ENCODE measurements at regions not wholly inside any gene's neighbourhood (a gene's known extent, or its start where the extent isn't known, plus 50 kb on each side); places are given as distances from the start of the nearest gene placed in this dataset.
"Not testable (repeated sequence)": the region's sequence is repeated elsewhere in the genome, so short reads cannot be mapped to it uniquely, and the experiment has no call there.

DNA sequence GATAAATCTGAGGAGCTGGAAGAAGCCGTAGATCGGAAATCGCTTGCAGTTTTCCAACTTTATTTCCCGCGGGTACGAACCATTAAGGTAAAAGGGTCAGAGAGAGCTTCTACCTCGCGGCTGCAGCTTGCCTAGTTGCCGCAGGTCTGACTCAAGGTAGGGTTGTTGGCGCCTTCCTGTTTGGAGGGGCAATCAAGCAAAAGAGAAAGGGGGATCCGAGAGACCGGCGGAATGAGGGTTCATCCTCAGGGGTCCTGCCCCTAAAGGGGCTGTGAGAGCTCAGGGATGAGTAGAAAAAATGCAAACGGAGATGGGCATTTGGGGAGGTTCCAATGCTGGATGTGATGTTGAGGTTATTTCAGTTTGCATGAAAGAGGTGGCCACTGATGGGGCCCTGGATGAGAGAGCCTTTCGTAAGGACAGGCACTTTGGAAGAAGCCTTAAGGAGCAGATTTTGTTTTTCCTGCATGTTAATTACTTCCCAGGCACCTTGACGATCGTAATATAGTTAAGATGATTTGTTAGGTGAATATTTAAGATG is 265.4 kb downstream of the CGGBP1 start:
- WGBS, 2 donors = 5 to 7% methylated on average over 17 of the region's 17 CpGs
- H3K4me3 ChIP-seq (ENCODE audit: low read depth, poor library complexity, severe bottlenecking) = peak overlapping the region; percentile 5
- intact Hi-C loops (cut with DNase I; ENCODE audit: low total_unique reads) = no loop called here
- TF ChIP-seq POLR2A (IDR thresholded peaks at IDR 0.05) = no peak
- TF ChIP-seq, protein P1, sequence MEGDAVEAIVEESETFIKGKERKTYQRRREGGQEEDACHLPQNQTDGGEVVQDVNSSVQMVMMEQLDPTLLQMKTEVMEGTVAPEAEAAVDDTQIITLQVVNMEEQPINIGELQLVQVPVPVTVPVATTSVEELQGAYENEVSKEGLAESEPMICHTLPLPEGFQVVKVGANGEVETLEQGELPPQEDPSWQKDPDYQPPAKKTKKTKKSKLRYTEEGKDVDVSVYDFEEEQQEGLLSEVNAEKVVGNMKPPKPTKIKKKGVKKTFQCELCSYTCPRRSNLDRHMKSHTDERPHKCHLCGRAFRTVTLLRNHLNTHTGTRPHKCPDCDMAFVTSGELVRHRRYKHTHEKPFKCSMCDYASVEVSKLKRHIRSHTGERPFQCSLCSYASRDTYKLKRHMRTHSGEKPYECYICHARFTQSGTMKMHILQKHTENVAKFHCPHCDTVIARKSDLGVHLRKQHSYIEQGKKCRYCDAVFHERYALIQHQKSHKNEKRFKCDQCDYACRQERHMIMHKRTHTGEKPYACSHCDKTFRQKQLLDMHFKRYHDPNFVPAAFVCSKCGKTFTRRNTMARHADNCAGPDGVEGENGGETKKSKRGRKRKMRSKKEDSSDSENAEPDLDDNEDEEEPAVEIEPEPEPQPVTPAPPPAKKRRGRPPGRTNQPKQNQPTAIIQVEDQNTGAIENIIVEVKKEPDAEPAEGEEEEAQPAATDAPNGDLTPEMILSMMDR (IDR thresholded peaks at IDR 0.05) = no peak
- no peak for DNase-seq (ENCODE audit: low spot score in 2 of 2)

DNA sequence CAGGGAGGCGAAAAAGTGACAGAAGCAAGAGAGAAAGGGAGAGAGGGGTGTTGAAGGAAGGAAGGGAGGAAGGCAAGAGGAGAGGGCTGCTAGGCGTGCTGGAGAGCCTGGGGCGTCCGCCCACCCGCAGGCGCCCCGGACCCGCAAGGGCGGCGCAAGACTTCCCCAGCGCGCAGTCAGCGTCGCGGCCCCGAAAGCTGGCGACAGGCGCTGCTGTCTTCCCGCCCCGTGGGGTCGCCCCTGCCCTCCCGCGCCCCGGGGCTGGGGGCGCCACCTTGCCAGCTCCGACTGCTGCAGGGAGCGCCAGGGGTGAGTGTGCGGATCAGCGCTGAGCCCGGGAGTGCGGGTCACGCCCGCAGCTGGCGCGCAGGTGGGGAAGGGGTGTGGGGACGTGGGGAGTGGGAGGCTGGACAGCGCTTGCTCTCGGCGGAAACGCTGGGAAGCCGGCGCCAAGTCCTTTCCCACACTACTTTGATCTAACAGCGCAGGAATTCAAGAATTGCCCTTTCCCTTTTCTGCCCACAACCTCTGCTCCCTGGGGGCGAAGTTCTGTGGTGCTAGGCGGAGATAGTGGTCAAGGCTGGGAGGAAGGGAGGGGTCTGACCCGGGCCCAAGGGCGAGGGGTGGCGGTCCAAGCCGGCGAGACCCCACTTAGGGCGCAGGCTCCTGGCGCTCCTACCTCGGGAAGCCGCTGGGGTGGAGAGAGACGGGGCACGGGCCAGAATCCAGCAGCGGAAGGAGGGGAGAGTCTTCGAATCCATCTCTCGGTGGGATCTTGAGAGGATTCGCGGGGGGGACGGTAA is 266.1 kb downstream of the CGGBP1 start, which contains the start of gene HTR1F:
Gene HTR1F, plus strand, starts transcription at position 173 of the 803 bp plus-strand sequence.
- DNase-seq (ENCODE audit: low spot score in 2 of 2) = peak in 1 of 2 donors; percentile 79
- peak within 1 kb of the TSS; percentile 5 for H3K4me3 ChIP-seq (ENCODE audit: low read depth, poor library complexity, severe bottlenecking)
- TF ChIP-seq POLR2A (IDR thresholded peaks at IDR 0.05) = no peak
- TF ChIP-seq, protein P1 (IDR thresholded peaks at IDR 0.05) = no peak
- 1% methylated on average over 42 to 51 of the region's 62 CpGs for WGBS, 2 donors
- intact Hi-C loops (cut with DNase I; ENCODE audit: low total_unique reads) = no loop called here

DNA sequence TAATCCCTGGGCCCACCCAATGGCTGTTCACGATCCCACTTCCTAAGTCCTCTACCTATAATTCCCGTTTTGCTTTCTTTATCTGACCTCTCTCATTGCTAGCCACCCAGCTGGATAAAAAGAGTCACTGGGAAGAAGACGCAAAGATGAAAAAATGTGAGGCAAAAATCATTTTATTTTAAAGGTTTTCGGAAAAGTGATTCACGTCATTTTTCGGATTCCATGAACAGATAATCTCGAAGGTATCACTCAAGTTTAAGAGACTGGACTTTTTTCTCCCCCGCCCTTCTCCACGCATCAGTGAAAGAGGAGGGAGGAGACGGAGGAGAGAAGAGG is 266.6 kb downstream of the CGGBP1 start:
- TF ChIP-seq POLR2A (IDR thresholded peaks at IDR 0.05) = no peak
- TF ChIP-seq, protein P1 (IDR thresholded peaks at IDR 0.05) = no peak
- no peak for DNase-seq (ENCODE audit: low spot score in 2 of 2)
- intact Hi-C loops (cut with DNase I; ENCODE audit: low total_unique reads) = no loop called here
- peak overlapping the region; percentile 5 for H3K4me3 ChIP-seq (ENCODE audit: low read depth, poor library complexity, severe bottlenecking)
- 13 to 16% methylated on average over 10 of the region's 10 CpGs for WGBS, 2 donors

DNA sequence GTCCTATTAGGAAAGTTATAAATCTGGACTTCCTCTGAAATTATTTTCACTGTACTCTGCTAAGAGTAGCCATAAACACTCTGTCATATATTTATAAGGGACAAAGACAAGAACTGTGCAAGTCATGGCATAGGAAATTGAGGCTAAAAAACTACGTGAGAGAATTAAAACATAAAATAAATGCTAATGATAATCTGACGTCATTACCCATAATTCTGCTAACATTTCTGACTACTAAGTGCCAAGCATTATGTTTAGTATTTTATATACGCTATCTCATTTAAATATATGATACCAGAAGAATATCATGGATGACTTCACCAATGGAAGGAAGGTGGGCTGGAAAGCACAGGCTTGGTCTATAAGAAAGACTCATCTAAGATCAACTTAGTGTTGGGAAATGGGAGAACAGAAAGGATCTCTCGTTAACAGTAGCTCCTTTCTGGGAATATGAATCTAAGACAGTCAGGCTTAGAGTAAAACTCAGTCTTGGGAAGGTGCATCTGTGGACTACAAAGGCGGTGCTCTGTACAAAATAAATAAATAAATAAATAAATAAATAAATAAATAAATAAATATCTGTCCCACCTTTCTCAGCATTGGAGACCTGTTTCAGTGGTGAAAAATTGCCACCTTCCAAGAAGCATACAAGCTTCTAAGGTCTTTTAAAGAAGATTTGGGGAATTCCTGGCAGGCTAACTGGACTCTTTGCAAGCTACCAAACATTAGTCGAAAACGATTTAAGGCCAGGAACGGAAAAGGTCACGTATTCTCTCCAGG is 267.4 kb downstream of the CGGBP1 start:
- H3K4me3 ChIP-seq (ENCODE audit: low read depth, poor library complexity, severe bottlenecking) = no peak overlapping the region
- intact Hi-C loops (cut with DNase I; ENCODE audit: low total_unique reads) = no loop called here
- TF ChIP-seq, protein P1 (IDR thresholded peaks at IDR 0.05) = no peak
- no peak for TF ChIP-seq POLR2A (IDR thresholded peaks at IDR 0.05)
- WGBS, 2 donors = 75 to 82% methylated on average over 9 of the region's 9 CpGs
- no peak for DNase-seq (ENCODE audit: low spot score in 2 of 2)

DNA sequence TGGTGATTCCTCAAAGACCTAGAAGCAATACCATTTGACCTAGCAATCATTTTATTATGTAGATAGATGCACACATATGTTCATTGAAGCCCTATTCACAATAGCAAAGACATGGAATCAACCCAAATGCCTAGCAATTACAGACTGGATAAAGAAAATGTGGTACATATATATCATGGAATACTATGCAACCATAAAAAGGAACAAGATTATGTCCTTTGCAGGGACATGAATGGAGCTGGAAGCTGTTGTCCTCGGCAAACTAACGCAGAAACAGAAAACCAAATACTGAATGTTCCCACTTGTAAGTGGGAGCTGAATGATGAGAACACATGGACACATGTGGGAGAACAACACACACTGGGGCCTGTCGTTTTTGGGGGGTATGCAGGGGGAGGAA is 269.8 kb downstream of the CGGBP1 start:
- 73 to 85% methylated on average over 3 of the region's 3 CpGs for WGBS, 2 donors
- H3K4me3 ChIP-seq (ENCODE audit: low read depth, poor library complexity, severe bottlenecking); intact Hi-C loops (cut with DNase I; ENCODE audit: low total_unique reads); DNase-seq (ENCODE audit: low spot score in 2 of 2): not testable (repeated sequence)

DNA sequence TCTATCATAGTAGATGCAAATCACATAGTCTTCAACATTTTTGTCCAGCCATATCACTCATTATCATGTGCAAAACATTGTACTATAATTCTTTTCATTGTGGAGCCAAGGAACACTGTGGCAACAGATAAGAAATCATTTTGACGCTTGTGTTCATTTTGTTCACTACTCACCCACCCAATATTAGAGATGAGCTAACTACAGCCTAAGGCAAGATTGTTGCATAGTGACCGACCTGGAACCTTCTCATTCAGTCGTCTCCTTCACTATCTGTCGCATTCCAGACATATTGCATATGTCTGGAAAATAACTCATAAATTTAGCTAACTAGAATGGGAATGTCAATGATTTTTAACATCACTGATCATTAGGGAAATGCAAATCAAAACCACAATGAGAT is 270.3 kb downstream of the CGGBP1 start:
- WGBS, 2 donors = 55 to 60% methylated on average over 4 of the region's 4 CpGs
- no peak for TF ChIP-seq POLR2A (IDR thresholded peaks at IDR 0.05)
- TF ChIP-seq, protein P1 (IDR thresholded peaks at IDR 0.05) = no peak

More for the DNA sequence above, 270.3 kb downstream of the CGGBP1 start:
- no peak overlapping the region for H3K4me3 ChIP-seq (ENCODE audit: low read depth, poor library complexity, severe bottlenecking)
- DNase-seq (ENCODE audit: low spot score in 2 of 2) = no peak
- intact Hi-C loops (cut with DNase I; ENCODE audit: low total_unique reads) = no loop called here

Measured in lower leg skin (tissue), 4 donors.